SK-N-SH (cell line): ENCODE measurements at regions not wholly inside any gene's neighbourhood (a gene's known extent, or its start where the extent isn't known, plus 50 kb on each side); places are given as distances from the start of the nearest gene placed in this dataset.

ENCODE experiments used
- CTCF ChIA-PET: fragments of 300-600, 350-600 bp; formaldehyde crosslinking; extraction: SDS; loops from one replicate; lab custom pipeline; 2021; lab: Yijun Ruan, JAX
- POLR2A ChIA-PET: fragments of 350-600 bp; sonication (Branson Sonifier 250); formaldehyde crosslinking; extraction: SDS; loops from one replicate; lab custom pipeline; 2020; ENCODE audit warnings: antibody characterized with exemption, inconsistent platforms; lab: Yijun Ruan, JAX
- DNase-seq: peaks from one replicate; pipeline ENCODE4 v3.0.0; 2012
- H2AFZ ChIP-seq: fragments of 200-600 bp; sonication (generic); 2 replicates; pipeline ENCODE4 v1.8.1; 2016; ENCODE audit warnings: antibody characterized with exemption, mild to moderate bottlenecking, low read depth
- H3F3A ChIP-seq: fragments of 200-600 bp; sonication (generic); replicated peaks from 2 replicates; pipeline ENCODE3; 2016; ENCODE audit warnings: antibody characterized with exemption, mild to moderate bottlenecking; ENCODE audit not compliant: insufficient read depth
- H3K27ac ChIP-seq, 2 experiments: fragments of 200-500 bp in 1 of 2; fragments of 200-600 bp in 1 of 2; sonication (Bioruptor generic) in 1 of 2; sonication (generic), shearing (Covaris generic) in 1 of 2; 2 replicates each; pipeline versions ENCODE4 v1.5.1 to v1.6.1; 2014 to 2016; ENCODE audit warnings: low read depth in 2 of 2, inconsistent platforms in 1 of 2, low read length in 1 of 2, mild to moderate bottlenecking in 1 of 2, mixed read lengths in 1 of 2
- H3K27me3 ChIP-seq: fragments of 200-600 bp; sonication (generic), shearing (Covaris generic); 2 replicates; pipeline ENCODE4 v1.6.1; 2016; ENCODE audit warnings: mixed run types; ENCODE audit not compliant: insufficient read depth
- H3K36me3 ChIP-seq, 2 experiments: fragments of 200-500 bp in 1 of 2; fragments of 200-600 bp in 1 of 2; sonication (Bioruptor generic) in 1 of 2; sonication (generic) in 1 of 2; replicated peaks in 1 of 2; 2 replicates each; pipeline versions ENCODE3 to v1.5.1; 2014 to 2016; ENCODE audit warnings: low read length in 1 of 2, mild to moderate bottlenecking in 1 of 2; ENCODE audit not compliant: insufficient read depth in 2 of 2, control insufficient read depth in 1 of 2
- H3K4me1 ChIP-seq, 2 experiments: fragments of 200-500 bp in 1 of 2; fragments of 200-600 bp in 1 of 2; sonication (Bioruptor generic) in 1 of 2; sonication (generic), shearing (Covaris generic) in 1 of 2; 2 replicates each; pipeline versions ENCODE4 v1.5.1 to v1.6.1; 2014 to 2016; ENCODE audit warnings: low read depth in 1 of 2, low read length in 1 of 2, mixed run types in 1 of 2; ENCODE audit not compliant: insufficient read depth in 2 of 2, control insufficient read depth in 1 of 2
- H3K4me2 ChIP-seq: fragments of 200-600 bp; sonication (generic), shearing (Covaris generic); 2 replicates; pipeline ENCODE4 v1.6.1; 2017; ENCODE audit warnings: mixed run types
- H3K4me3 ChIP-seq, 2 experiments: fragments of 200-500 bp in 1 of 2; fragments of 200-600 bp in 1 of 2; sonication (Bioruptor generic) in 1 of 2; sonication (generic), shearing (Covaris generic) in 1 of 2; 2 replicates each; pipeline versions ENCODE4 v1.5.1 to v1.8.1; 2014 to 2016; ENCODE audit warnings: low read depth in 2 of 2, inconsistent platforms in 1 of 2, low read length in 1 of 2, mild to moderate bottlenecking in 1 of 2, mixed read lengths in 1 of 2, moderate library complexity in 1 of 2
- H3K79me2 ChIP-seq: fragments of 200-600 bp; sonication (generic); 2 replicates; pipeline ENCODE4 v1.8.1; 2017; ENCODE audit warnings: mild to moderate bottlenecking; ENCODE audit not compliant: insufficient read depth
- H3K9ac ChIP-seq: fragments of 200-600 bp; sonication (generic); 2 replicates; pipeline ENCODE4 v1.6.1; 2017; ENCODE audit warnings: mixed run types
- H3K9me2 ChIP-seq: fragments of 200-600 bp; sonication (generic); 2 replicates; pipeline ENCODE4 v1.6.1; 2017; ENCODE audit warnings: mixed run types
- H3K9me3 ChIP-seq: fragments of 200-600 bp; sonication (generic); 2 replicates; pipeline ENCODE4 v1.6.1; 2017; ENCODE audit warnings: mixed run types, mild to moderate bottlenecking, moderate library complexity
- H4K20me1 ChIP-seq: fragments of 200-600 bp; sonication (generic); 2 replicates; pipeline ENCODE4 v1.6.1; 2017; ENCODE audit warnings: mild to moderate bottlenecking, mixed run types; ENCODE audit not compliant: insufficient read depth
- ELF1 ChIP-seq: IDR thresholded peaks from 2 replicates; pipeline ENCODE4 v1.4.0; 2012
- EZH2phosphoT487 ChIP-seq: fragments of 200-600 bp; sonication (generic); IDR thresholded peaks from 2 replicates; pipeline ENCODE4 v1.6.1; 2017; ENCODE audit warnings: low read depth, mixed run types, mild to moderate bottlenecking, antibody characterized with exemption, moderate library complexity, borderline replicate concordance
- FOSL2 ChIP-seq: IDR thresholded peaks from 2 replicates; pipeline ENCODE4 v1.4.0; 2012; ENCODE audit warnings: low read depth, mild to moderate bottlenecking, moderate library complexity, borderline replicate concordance
- FOXM1 ChIP-seq: IDR thresholded peaks from 2 replicates; pipeline ENCODE4 v1.4.0; 2012; ENCODE audit warnings: low read depth, mild to moderate bottlenecking
- GABPA ChIP-seq: IDR thresholded peaks from 2 replicates; pipeline ENCODE4 v1.4.0; 2012; ENCODE audit warnings: low read depth, mild to moderate bottlenecking
- GATA2 ChIP-seq: sonication (generic); formaldehyde crosslinking; IDR thresholded peaks from 2 replicates; pipeline ENCODE4 v1.5.0; 2020; ENCODE audit warnings: mild to moderate bottlenecking, missing genetic modification reagents
- IRF3 ChIP-seq: fragments of 150-350 bp; IDR thresholded peaks from 2 replicates; pipeline ENCODE4 v1.6.1; 2016; ENCODE audit warnings: mild to moderate bottlenecking, low read depth, low read length
- JUND ChIP-seq: IDR thresholded peaks from 2 replicates; pipeline ENCODE4 v1.4.0; 2012
- NFIC ChIP-seq: IDR thresholded peaks from 2 replicates; pipeline ENCODE4 v1.4.0; 2012; ENCODE audit warnings: borderline replicate concordance
- NRF1 ChIP-seq: IDR thresholded peaks from 2 replicates; pipeline ENCODE4 v1.6.1; 2012; ENCODE audit warnings: low read depth, mild to moderate bottlenecking, low read length
- RXRA ChIP-seq: IDR thresholded peaks from 2 replicates; pipeline ENCODE4 v1.4.0; 2012; ENCODE audit warnings: low read depth, mild to moderate bottlenecking, borderline replicate concordance
- USF2 ChIP-seq: fragments of 150-350 bp; IDR thresholded peaks from 2 replicates; pipeline ENCODE4 v1.6.1; 2017; ENCODE audit warnings: antibody characterized with exemption, low read length, low read depth, borderline replicate concordance
- WGBS: methylation state at CpG from one replicate; pipeline ENCODE4 v1.1.6; 2017; ENCODE audit warnings: low lambda C conversion rate; 5-methylcytosine and 5-hydroxymethylcytosine counted together
- TF ChIP-seq, protein P1 (sequence below): IDR thresholded peaks from 2 replicates; pipeline ENCODE4 v1.6.1; 2012; ENCODE audit warnings: mild to moderate bottlenecking, low read depth, low read length, moderate library complexity
- TF ChIP-seq, protein P2 (sequence below): IDR thresholded peaks from 2 replicates; pipeline ENCODE4 v1.4.0; 2012; ENCODE audit warnings: low read depth, borderline replicate concordance
- TF ChIP-seq, protein P3 (sequence below): IDR thresholded peaks from 2 replicates; pipeline ENCODE4 v1.4.0; 2012; ENCODE audit warnings: low read depth, borderline replicate concordance
- TF ChIP-seq, protein P4 (sequence below): IDR thresholded peaks from 2 replicates; pipeline ENCODE4 v1.4.0; 2012; ENCODE audit warnings: low read depth
- TF ChIP-seq, protein P5 (sequence below): fragments of 200-600 bp; sonication (generic); IDR thresholded peaks from 2 replicates; pipeline ENCODE4 v1.6.1; 2017; ENCODE audit warnings: antibody characterized with exemption, mild to moderate bottlenecking, moderate library complexity

DNA sequence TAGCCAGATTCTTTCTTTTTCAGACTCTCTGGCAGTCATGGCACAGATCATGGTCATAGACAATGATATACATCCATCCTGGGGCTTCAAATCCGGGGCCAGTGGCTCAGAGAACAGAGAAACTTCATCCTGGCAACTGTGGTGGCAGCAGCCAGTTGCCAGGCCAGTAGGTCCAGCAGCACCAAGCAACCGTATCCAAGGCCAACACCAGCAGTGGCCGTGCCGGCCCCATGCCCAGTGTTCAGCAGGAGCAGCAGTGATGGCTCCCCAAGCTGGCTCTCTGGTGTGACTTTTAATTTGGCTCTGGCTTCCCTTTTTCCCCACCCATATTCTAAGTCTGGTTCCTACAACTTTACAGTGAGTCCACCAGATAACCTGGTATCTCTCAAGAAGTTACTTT lies 300.5 kb downstream of the DEPDC1B start:
- no peak overlapping the region for H3K4me3 ChIP-seq
- H3K36me3 ChIP-seq, result no peaks in the 10 kb centered on the region
- H2AFZ ChIP-seq, result no peak overlapping the region
- H3K9ac ChIP-seq, result no peak overlapping the region
- H3K27ac ChIP-seq, result no peak overlapping the region
- ChIA-PET POLR2A (no interaction called here), CTCF (no interaction called here)
- 63% methylated on average over 4 of the region's 4 CpGs for WGBS
- no peaks in the 10 kb centered on the region for H3F3A ChIP-seq
- no peak for DNase-seq
- H3K79me2 ChIP-seq, result no peaks in the 10 kb centered on the region
- no peaks in the 10 kb centered on the region for H3K9me2 ChIP-seq
- no peaks in the 10 kb centered on the region for H3K27me3 ChIP-seq
- TF ChIP-seq, protein P1, sequence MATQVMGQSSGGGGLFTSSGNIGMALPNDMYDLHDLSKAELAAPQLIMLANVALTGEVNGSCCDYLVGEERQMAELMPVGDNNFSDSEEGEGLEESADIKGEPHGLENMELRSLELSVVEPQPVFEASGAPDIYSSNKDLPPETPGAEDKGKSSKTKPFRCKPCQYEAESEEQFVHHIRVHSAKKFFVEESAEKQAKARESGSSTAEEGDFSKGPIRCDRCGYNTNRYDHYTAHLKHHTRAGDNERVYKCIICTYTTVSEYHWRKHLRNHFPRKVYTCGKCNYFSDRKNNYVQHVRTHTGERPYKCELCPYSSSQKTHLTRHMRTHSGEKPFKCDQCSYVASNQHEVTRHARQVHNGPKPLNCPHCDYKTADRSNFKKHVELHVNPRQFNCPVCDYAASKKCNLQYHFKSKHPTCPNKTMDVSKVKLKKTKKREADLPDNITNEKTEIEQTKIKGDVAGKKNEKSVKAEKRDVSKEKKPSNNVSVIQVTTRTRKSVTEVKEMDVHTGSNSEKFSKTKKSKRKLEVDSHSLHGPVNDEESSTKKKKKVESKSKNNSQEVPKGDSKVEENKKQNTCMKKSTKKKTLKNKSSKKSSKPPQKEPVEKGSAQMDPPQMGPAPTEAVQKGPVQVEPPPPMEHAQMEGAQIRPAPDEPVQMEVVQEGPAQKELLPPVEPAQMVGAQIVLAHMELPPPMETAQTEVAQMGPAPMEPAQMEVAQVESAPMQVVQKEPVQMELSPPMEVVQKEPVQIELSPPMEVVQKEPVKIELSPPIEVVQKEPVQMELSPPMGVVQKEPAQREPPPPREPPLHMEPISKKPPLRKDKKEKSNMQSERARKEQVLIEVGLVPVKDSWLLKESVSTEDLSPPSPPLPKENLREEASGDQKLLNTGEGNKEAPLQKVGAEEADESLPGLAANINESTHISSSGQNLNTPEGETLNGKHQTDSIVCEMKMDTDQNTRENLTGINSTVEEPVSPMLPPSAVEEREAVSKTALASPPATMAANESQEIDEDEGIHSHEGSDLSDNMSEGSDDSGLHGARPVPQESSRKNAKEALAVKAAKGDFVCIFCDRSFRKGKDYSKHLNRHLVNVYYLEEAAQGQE, result no peak
- TF ChIP-seq, protein P2, sequence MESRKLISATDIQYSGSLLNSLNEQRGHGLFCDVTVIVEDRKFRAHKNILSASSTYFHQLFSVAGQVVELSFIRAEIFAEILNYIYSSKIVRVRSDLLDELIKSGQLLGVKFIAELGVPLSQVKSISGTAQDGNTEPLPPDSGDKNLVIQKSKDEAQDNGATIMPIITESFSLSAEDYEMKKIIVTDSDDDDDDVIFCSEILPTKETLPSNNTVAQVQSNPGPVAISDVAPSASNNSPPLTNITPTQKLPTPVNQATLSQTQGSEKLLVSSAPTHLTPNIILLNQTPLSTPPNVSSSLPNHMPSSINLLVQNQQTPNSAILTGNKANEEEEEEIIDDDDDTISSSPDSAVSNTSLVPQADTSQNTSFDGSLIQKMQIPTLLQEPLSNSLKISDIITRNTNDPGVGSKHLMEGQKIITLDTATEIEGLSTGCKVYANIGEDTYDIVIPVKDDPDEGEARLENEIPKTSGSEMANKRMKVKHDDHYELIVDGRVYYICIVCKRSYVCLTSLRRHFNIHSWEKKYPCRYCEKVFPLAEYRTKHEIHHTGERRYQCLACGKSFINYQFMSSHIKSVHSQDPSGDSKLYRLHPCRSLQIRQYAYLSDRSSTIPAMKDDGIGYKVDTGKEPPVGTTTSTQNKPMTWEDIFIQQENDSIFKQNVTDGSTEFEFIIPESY, result no peak
- TF ChIP-seq RXRA (no peak), NFIC (no peak), ELF1 (no peak), USF2 (no peak), JUND (no peak), FOSL2 (no peak), IRF3 (no peak), GABPA (no peak), FOXM1 (no peak), EZH2phosphoT487 (no peak), NRF1 (no peak), GATA2 (CRISPR knock-in tag) (no peak)
- TF ChIP-seq, protein P3, sequence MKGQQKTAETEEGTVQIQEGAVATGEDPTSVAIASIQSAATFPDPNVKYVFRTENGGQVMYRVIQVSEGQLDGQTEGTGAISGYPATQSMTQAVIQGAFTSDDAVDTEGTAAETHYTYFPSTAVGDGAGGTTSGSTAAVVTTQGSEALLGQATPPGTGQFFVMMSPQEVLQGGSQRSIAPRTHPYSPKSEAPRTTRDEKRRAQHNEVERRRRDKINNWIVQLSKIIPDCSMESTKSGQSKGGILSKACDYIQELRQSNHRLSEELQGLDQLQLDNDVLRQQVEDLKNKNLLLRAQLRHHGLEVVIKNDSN, result no peak
- TF ChIP-seq, protein P4, sequence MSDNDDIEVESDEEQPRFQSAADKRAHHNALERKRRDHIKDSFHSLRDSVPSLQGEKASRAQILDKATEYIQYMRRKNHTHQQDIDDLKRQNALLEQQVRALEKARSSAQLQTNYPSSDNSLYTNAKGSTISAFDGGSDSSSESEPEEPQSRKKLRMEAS, result no peak
- TF ChIP-seq, protein P5, sequence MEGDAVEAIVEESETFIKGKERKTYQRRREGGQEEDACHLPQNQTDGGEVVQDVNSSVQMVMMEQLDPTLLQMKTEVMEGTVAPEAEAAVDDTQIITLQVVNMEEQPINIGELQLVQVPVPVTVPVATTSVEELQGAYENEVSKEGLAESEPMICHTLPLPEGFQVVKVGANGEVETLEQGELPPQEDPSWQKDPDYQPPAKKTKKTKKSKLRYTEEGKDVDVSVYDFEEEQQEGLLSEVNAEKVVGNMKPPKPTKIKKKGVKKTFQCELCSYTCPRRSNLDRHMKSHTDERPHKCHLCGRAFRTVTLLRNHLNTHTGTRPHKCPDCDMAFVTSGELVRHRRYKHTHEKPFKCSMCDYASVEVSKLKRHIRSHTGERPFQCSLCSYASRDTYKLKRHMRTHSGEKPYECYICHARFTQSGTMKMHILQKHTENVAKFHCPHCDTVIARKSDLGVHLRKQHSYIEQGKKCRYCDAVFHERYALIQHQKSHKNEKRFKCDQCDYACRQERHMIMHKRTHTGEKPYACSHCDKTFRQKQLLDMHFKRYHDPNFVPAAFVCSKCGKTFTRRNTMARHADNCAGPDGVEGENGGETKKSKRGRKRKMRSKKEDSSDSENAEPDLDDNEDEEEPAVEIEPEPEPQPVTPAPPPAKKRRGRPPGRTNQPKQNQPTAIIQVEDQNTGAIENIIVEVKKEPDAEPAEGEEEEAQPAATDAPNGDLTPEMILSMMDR, result no peak
- H3K4me2 ChIP-seq, result no peak overlapping the region
- no peaks in the 10 kb centered on the region; a peak in 1 of 4 replicates for H3K4me1 ChIP-seq
- no peaks in the 10 kb centered on the region for H3K9me3 ChIP-seq
- no peaks in the 10 kb centered on the region for H4K20me1 ChIP-seq
